ENCODE measurements at regions not wholly inside any gene's neighbourhood (a gene's known extent, or its start where the extent isn't known, plus 50 kb on each side); places are given as distances from the start of the nearest gene placed in this dataset.

DNA sequence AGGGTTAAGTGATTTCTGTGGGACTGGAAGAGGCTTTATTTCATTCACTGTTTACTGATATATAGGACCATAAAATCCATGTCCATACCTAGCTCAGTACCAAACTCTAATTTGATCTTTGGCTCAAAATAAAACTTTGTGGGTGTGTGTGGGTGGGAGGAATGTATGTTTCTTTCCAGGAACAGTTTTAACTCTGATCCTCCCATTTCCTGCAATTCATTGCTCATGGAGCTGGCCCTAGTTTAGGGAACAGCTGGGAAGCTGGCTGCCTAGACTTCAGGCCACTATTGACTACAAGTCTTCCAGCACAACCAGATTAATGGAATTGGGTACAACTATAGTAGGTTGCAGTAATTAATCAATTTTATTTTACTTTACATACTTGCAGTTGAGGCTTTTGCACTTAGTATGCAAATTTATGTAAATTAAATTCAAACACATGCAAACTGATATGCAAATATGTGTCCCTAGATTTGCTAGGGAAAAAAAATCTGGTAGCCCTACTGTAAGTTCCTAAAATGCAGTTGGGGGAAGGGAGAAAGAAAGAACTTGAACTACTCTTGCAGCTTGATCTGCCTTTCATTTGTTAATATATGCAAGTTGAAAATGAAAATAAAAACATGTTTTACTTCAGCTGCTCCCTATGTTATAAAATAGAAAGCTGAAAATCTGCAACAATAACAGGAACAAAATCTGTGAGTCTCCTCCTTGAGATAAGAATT is 1070.3 kb upstream of the CELF4 start:
- H3K27me3 ChIP-seq (ENCODE audit: control insufficient read depth, insufficient read depth, low read length) = no peaks in the 10 kb centered on the region
- H3K4me3 ChIP-seq (ENCODE audit: low read depth, low read length) = no peak overlapping the region
- FAIRE-seq (no peak), DNase-seq (ENCODE audit: low read depth) (no peak)
- TF ChIP-seq, protein P1, sequence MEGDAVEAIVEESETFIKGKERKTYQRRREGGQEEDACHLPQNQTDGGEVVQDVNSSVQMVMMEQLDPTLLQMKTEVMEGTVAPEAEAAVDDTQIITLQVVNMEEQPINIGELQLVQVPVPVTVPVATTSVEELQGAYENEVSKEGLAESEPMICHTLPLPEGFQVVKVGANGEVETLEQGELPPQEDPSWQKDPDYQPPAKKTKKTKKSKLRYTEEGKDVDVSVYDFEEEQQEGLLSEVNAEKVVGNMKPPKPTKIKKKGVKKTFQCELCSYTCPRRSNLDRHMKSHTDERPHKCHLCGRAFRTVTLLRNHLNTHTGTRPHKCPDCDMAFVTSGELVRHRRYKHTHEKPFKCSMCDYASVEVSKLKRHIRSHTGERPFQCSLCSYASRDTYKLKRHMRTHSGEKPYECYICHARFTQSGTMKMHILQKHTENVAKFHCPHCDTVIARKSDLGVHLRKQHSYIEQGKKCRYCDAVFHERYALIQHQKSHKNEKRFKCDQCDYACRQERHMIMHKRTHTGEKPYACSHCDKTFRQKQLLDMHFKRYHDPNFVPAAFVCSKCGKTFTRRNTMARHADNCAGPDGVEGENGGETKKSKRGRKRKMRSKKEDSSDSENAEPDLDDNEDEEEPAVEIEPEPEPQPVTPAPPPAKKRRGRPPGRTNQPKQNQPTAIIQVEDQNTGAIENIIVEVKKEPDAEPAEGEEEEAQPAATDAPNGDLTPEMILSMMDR (IDR thresholded peaks at IDR 0.05; ENCODE audit: insufficient read depth, low read length, severe bottlenecking) = no peak
- H3K36me3 ChIP-seq (ENCODE audit: control insufficient read depth, insufficient read depth, low read length) = no peaks in the 10 kb centered on the region

DNA sequence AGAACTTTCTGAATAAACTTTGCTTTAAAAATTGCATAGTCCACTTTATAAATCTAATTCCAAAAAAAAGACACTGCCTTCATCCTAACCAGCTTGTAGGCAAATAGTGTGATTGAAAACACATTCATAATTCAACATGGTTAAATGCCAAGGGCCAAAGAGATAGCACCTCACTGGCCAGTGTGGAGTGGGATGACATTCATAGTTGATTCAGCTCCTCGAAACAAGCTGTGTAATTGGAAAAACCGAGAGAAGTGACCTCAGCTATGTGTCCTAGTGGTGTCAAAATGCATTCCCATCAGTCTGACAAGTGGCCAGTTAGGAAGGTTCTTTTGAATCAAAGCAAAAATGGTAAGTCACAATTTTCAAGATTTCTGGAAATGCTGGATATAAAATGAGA is 1068.5 kb upstream of the CELF4 start:
- FAIRE-seq = peak; percentile 7
- TF ChIP-seq, protein P1 (IDR thresholded peaks at IDR 0.05; ENCODE audit: insufficient read depth, low read length, severe bottlenecking) = no peak
- no peak for DNase-seq (ENCODE audit: low read depth)
- no peak overlapping the region for H3K4me3 ChIP-seq (ENCODE audit: low read depth, low read length)
- H3K27me3 ChIP-seq (ENCODE audit: control insufficient read depth, insufficient read depth, low read length) = no peaks in the 10 kb centered on the region
- H3K36me3 ChIP-seq (ENCODE audit: control insufficient read depth, insufficient read depth, low read length) = no peaks in the 10 kb centered on the region

DNA sequence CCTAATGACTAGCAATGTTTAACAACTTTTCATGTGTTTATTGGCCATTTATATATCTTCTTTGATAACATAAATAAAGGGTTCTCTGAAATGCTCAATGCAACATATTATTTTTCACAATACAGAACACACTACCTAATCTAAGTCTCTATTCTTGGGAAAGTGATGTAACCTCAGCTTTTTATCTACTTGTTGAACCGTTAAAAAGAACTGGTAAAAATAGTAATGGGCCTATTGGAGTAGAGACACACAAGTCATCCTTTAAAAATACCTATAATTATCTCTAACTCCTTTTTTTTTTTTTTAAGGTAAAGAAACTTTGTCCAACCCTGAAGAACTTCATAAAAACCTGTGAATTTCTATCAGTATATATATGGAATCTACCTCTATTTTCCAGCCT is 1067.7 kb upstream of the CELF4 start:
- Histone ChIP-seq H3K27me3 (ENCODE audit: control insufficient read depth, insufficient read depth, low read length) (no peaks in the 10 kb centered on the region), H3K4me3 (ENCODE audit: low read depth, low read length) (no peak overlapping the region), H3K36me3 (ENCODE audit: control insufficient read depth, insufficient read depth, low read length) (no peaks in the 10 kb centered on the region)
- DNase-seq (ENCODE audit: low read depth) (no peak), FAIRE-seq (no peak)
- TF ChIP-seq, protein P1 (IDR thresholded peaks at IDR 0.05; ENCODE audit: insufficient read depth, low read length, severe bottlenecking) = no peak

DNA sequence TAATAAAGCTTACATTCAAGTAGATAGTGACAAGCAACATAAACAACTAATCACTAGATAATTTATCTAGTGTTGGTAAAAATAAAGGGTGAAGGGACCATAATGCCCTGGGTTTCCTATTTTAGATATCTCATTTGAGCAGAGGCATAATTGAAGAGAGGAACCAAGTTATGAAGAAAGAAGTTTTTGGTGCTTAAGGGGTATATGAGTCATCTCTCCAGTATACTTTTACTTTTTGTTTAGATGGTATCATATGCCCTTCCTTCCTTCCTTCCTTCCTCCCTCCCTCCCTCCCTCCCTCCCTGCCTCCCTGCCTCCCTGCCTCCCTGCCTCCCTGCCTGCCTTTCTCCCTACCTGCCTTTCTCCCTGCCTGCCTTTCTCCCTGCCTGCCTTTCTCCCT is 1053.5 kb upstream of the CELF4 start:
- Histone ChIP-seq H3K36me3 (ENCODE audit: control insufficient read depth, insufficient read depth, low read length) (no peaks in the 10 kb centered on the region), H3K4me3 (ENCODE audit: low read depth, low read length) (no peak overlapping the region), H3K27me3 (ENCODE audit: control insufficient read depth, insufficient read depth, low read length) (no peaks in the 10 kb centered on the region)
- FAIRE-seq (no peak), DNase-seq (ENCODE audit: low read depth) (no peak)
- TF ChIP-seq, protein P1 (IDR thresholded peaks at IDR 0.05; ENCODE audit: insufficient read depth, low read length, severe bottlenecking) = no peak

DNA sequence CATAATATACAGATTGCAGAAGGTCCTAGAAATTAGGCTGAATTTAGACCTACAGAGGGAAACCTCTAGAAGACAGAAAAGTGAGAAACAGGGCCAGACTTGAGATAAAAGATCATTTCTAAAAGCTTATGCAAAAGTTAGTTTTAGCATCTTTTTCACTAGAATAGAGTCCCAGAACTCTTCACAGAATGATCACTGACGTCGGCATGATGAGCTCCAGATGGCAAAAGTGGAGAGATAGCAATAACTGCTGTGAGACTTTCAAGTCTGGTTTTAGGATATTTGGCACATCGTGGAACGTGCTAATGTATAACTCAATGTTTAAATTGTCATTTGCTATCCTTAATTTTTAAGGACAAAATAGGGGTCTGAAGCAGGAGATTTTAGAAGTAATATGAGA is 1050.7 kb upstream of the CELF4 start:
- TF ChIP-seq, protein P1 (IDR thresholded peaks at IDR 0.05; ENCODE audit: insufficient read depth, low read length, severe bottlenecking) = no peak
- no peak for FAIRE-seq
- DNase-seq (ENCODE audit: low read depth) = no peak
- Histone ChIP-seq H3K36me3 (ENCODE audit: control insufficient read depth, insufficient read depth, low read length) (no peaks in the 10 kb centered on the region), H3K4me3 (ENCODE audit: low read depth, low read length) (no peak overlapping the region), H3K27me3 (ENCODE audit: control insufficient read depth, insufficient read depth, low read length) (no peaks in the 10 kb centered on the region)

DNA sequence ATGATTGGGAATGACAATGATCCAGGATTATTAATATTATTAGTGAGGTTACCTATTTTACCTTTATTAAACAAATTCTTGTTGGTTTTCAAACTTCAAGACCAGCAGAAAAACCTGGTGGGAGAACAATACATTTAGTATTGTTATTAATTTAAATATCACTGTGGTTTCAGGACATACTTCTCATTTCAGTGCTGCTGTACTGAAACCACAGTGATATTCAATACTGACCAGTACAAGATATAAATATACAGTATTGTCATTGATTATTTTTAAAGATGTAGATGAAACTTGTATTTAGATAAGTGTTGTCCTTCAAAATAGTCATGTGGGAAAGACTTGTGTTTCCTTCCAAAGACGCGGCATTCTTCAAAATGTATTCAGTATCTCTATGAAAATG is 1047.3 kb upstream of the CELF4 start:
- Histone ChIP-seq H3K27me3 (ENCODE audit: control insufficient read depth, insufficient read depth, low read length) (no peaks in the 10 kb centered on the region), H3K36me3 (ENCODE audit: control insufficient read depth, insufficient read depth, low read length) (no peaks in the 10 kb centered on the region), H3K4me3 (ENCODE audit: low read depth, low read length) (no peak overlapping the region)
- DNase-seq (ENCODE audit: low read depth) (no peak), FAIRE-seq (no peak)
- TF ChIP-seq, protein P1 (IDR thresholded peaks at IDR 0.05; ENCODE audit: insufficient read depth, low read length, severe bottlenecking) = no peak

Measured in bronchial epithelial cell (primary cell).